ENCODE measurements at regions not wholly inside any gene's neighbourhood (a gene's known extent, or its start where the extent isn't known, plus 50 kb on each side); places are given as distances from the start of the nearest gene placed in this dataset.

DNA sequence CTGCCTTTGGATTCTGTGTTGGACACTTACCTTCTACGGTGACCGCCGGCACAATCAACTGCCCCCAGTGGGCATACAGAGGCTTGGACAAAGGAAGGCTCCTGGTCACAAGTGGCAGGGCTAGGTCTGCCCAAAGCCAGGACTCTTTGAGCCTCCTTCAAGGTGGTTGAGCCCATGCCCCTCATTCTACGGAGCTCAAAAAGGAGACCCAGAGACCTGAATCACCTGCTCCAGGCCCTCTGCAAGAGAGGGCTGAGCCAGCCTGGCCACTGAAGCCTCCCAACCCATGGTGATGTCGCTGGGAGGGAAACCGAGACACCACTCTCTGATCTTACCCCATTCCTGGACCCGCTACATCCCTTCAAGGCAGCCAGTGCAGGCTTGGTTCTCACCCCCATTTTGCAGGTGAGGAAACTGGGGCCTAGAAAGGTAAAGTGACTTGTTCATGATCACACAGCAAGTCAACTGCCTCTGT lies 87.9 kb downstream of the INHBB start:
- no peaks in the 10 kb centered on the region for H3K9me2 ChIP-seq (ENCODE audit: insufficient read depth)
- peaks cover 33% of the 10 kb centered on the region for H3K27me3 Mint-ChIP-seq (ENCODE audit: insufficient read depth, low read depth, poor library complexity)
- ATAC-seq (no peak), DNase-seq (ENCODE audit: low spot score) (no peak)
- H3K79me2 ChIP-seq (replicated peaks; ENCODE audit: insufficient read depth) = no peaks in the 10 kb centered on the region
- 0 out of 2 replicates have a peak, but pooled peaks cover 2% of the 10 kb centered on the region for H3F3A ChIP-seq (replicated peaks; ENCODE audit: low read depth)
- TF ChIP-seq EZH2phosphoT487 (IDR thresholded peaks at IDR 0.05; ENCODE audit: unreplicated experiment) (no peak), ZNF331 (CRISPR knock-in tag; IDR thresholded peaks at IDR 0.05; ENCODE audit: low read depth) (no peak), ZNF462 (CRISPR knock-in tag; IDR thresholded peaks at IDR 0.05) (no peak), CTCF (conservative IDR thresholded peaks at IDR 0.05; ENCODE audit: low read depth in 2 of 2) (no peak), ZNF114 (CRISPR knock-in tag; IDR thresholded peaks at IDR 0.05) (no peak), REST (IDR thresholded peaks at IDR 0.05; ENCODE audit: unreplicated experiment) (no peak), JUNB (IDR thresholded peaks at IDR 0.05; ENCODE audit: unreplicated experiment) (no peak), EZH2 (IDR thresholded peaks at IDR 0.05; ENCODE audit: low read depth, unreplicated experiment) (no peak), NANOG (IDR thresholded peaks at IDR 0.05; ENCODE audit: borderline replicate concordance) (no peak), ETS1 (IDR thresholded peaks at IDR 0.05) (no peak), POLR2AphosphoS5 (IDR thresholded peaks at IDR 0.05; ENCODE audit: low read depth) (no peak), CREB1 (CRISPR knock-in tag; IDR thresholded peaks at IDR 0.05; ENCODE audit: low read depth) (no peak), STAT1 (IDR thresholded peaks at IDR 0.05; ENCODE audit: unreplicated experiment) (no peak)
- no peaks in the 10 kb centered on the region for H3K9me3 Mint-ChIP-seq
- H3K27ac ChIP-seq (ENCODE audit: low read depth) = no peak overlapping the region
- no peak overlapping the region for H3K4me2 ChIP-seq
- H3K36me3 ChIP-seq (ENCODE audit: insufficient read depth) = no peaks in the 10 kb centered on the region
- H3K27me3 ChIP-seq (ENCODE audit: insufficient read depth) = peaks cover 7% of the 10 kb centered on the region
- no peak overlapping the region for H3K27ac Mint-ChIP-seq
- no peak overlapping the region for H3K4me3 ChIP-seq
- H3K4me1 ChIP-seq (ENCODE audit: insufficient read depth) = peaks cover 39% of the 10 kb centered on the region
- H3K4me3 Mint-ChIP-seq = no peak overlapping the region
- no peak overlapping the region for H2AFZ ChIP-seq
- no peaks in the 10 kb centered on the region for H4K20me1 ChIP-seq (replicated peaks; ENCODE audit: insufficient read depth)
- no peaks in the 10 kb centered on the region for H3K36me3 Mint-ChIP-seq (ENCODE audit: low read depth)
- H3K4me1 Mint-ChIP-seq = peaks cover 41% of the 10 kb centered on the region
